RCC 7860 (cell line): ENCODE measurements at regions not wholly inside any gene's neighbourhood (a gene's known extent, or its start where the extent isn't known, plus 50 kb on each side); places are given as distances from the start of the nearest gene placed in this dataset.
A peak's percentile ranks its signal among the peaks of the same experiment; 100 is the strongest.
"Not testable (repeated sequence)": the region's sequence is repeated elsewhere in the genome, so short reads cannot be mapped to it uniquely, and the experiment has no call there.

ENCODE experiments used
- DNase-seq: peaks from one replicate; pipeline ENCODE4 v3.0.0-alpha.2; 2015; ENCODE audit warnings: low spot score
- FAIRE-seq: peaks from 2 replicates; lab custom pipeline; 2012; peaks lifted over from hg19 to GRCh38; lab: Jason Lieb, UNC

DNA sequence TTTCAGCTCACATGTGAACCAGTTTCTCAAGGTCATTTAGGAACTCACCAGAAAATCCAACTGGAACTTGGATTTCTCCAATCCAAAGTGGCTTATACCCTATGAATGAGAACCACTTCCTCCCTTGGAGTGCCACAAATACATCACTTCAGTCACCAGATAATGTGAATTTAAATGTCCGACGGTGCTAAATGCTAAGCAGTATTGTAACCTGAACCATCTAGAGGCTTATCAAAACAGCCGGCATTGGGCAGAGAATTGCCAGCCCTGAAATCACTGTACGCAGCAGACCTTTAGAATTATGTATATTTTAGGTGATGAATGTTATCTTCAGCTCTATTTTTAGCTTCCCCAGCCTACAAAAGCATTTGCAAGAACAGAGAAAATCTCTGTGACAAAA is 76.8 kb upstream of the COX20 start:
- DNase-seq (no peak), FAIRE-seq (no peak)

- no peak for DNase-seq
- no peak for FAIRE-seq
Measured at GRCh38 chr1:244759158-244759557, 76.3 kb upstream of the COX20 start.

GRCh38 chr1:244760471-244760870 is 75.0 kb upstream of the COX20 start:
- DNase-seq (no peak), FAIRE-seq (no peak)

- no peak for FAIRE-seq
- no peak for DNase-seq
Measured at GRCh38 chr1:244761279-244761678, 74.2 kb upstream of the COX20 start.

DNA sequence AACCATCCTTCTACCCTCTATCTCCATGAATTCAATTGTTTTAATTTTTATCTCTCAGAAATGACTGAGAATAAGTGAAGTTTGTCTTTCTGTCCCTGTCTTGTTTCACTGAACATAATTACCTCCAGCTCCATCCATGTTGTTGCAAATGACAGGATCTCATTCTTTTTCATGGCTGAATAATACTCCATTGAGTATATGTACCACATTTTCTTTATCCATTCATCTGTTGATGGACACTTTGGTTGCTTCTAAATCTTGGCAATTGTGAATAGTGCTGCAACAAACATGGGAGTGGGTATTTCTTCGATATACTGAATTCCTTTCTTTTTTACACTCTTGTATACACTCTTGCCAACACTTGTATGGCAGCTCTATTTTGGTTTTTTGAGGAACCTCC is 72.8 kb upstream of the COX20 start:
- DNase-seq (no peak), FAIRE-seq (no peak)

- DNase-seq (no peak), FAIRE-seq (no peak)
Measured at GRCh38 chr1:244768186-244768585, 67.3 kb upstream of the COX20 start.

GRCh38 chr1:244768804-244769203 is 66.7 kb upstream of the COX20 start:
- DNase-seq (no peak), FAIRE-seq (no peak)

GRCh38 chr1:244770556-244770955 is 64.9 kb upstream of the COX20 start:
- not testable (repeated sequence) for FAIRE-seq, DNase-seq

DNA sequence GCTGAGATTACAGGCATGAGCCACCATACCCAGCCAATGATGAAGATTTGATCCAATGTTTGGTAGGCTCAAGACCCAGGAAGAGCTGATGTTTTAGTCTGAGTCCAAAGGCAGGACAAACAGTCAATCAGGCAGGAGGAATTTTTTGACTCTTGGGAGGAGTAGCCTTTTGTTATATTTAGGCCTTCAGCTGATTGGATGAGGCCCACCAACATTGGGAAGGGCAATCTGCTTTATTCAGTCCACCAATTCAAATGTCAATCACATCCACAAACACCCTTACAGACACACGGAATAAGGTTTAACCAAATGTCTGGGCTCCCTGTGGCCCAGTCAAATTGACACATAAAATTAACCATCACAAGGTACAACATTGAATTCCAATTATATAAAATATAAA is 61.9 kb upstream of the COX20 start:
- DNase-seq (no peak), FAIRE-seq (no peak)

DNA sequence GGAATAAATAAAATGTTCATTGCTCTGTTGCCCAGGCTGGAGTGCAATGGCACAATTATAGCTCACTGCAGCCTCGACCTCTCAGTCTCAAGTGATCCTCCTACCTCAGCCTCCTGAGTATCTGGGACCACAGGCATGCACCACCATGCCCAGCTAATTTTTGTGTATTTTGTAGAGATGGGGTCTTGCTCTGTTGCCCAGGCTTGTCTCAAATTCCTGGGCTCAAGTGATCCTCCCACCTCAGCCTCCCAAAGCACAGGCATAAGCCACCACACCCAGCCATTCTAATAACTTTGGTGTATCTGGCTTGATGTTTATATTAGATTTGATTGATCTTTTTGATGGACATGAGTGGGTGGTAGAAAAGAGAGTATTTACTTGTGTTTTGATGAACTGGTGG is 58.7 kb upstream of the COX20 start:
- not testable (repeated sequence) for DNase-seq, FAIRE-seq

GRCh38 chr1:244778344-244778743 is 57.1 kb upstream of the COX20 start:
- DNase-seq (peak; percentile 77), FAIRE-seq (peak; percentile 85)

DNA sequence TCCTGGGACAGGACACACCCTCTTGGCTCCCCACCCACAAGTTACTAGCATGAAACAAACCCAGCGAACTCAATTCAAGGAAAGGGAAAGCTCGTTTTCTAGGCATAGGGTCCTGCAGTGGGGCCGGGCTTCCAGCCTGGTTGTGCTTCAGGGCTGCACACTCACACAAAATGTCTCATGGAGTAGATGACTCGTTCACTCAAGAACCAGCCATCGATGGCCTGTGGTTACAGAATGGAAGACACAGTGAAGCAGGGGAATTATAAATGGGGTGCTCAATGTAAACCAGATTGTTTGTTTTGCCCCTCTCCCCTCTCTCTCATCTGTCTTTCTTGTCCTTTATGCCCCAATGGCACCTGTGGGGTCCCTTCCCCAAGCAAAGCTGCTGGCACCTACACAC is 56.0 kb upstream of the COX20 start:
- peak; percentile 14 for DNase-seq
- FAIRE-seq, result no peak

DNA sequence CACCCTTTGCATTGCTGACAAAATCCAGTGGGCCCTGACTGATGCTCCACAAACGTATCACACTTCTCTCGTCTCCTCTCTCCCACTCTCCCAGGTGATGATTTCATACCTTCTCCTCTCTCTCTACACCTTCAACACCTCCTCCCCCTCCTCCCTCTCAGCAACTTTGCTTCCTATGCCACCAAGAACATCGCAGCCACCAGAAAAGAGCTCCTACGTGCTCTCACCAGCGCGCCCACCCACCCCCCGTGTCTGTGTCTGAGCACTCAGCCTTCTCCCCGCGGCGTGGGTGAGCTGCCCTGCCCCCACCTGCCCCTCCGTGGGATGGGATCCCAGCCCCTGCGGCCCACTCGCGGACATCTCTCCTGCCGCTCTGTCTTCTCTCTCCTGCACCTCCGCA is 55.1 kb upstream of the COX20 start:
- DNase-seq, result no peak
- no peak for FAIRE-seq

GRCh38 chr1:244782056-244782455 is 53.4 kb upstream of the COX20 start:
- no peak for DNase-seq

DNA sequence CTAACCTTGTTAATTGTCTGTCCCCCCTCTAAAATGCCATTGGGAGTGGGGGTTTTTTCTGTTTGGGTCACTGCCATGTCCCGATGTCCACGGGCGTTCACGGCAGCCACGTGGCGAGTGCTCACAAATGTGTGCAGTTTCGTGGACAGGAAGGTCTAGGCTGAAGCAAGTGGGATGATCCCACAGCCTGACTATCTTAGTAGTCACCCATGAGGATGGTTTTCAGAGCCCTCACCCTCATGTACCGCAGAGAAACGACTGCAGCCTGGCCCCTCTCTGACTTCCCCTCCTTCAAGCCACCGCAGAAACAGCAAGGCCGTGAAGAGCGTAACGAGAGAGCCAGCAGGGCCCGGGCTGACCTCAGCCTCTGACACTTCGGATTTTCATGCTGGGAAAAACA is 52.3 kb upstream of the COX20 start:
- DNase-seq, result no peak

More at GRCh38 chr1:244782056-244782455, 53.4 kb upstream of the COX20 start:
- FAIRE-seq, result no peak

More for the DNA sequence above, 52.3 kb upstream of the COX20 start:
- FAIRE-seq, result no peak
